Stimulated activated CD4-positive, alpha-beta T cell treated with anti-CD3 and anti-CD28 coated beads, Interleukin-4, amount 100 ng/mL, for 1 hour (primary cell): ENCODE measurements at regions not wholly inside any gene's neighbourhood (a gene's known extent, or its start where the extent isn't known, plus 50 kb on each side); places are given as distances from the start of the nearest gene placed in this dataset.
"Not testable (repeated sequence)": the region's sequence is repeated elsewhere in the genome, so short reads cannot be mapped to it uniquely, and the experiment has no call there.

ENCODE experiments used
- DNase-seq: peaks from one replicate; pipeline ENCODE4 v3.0.0-alpha.2; 2020

DNA sequence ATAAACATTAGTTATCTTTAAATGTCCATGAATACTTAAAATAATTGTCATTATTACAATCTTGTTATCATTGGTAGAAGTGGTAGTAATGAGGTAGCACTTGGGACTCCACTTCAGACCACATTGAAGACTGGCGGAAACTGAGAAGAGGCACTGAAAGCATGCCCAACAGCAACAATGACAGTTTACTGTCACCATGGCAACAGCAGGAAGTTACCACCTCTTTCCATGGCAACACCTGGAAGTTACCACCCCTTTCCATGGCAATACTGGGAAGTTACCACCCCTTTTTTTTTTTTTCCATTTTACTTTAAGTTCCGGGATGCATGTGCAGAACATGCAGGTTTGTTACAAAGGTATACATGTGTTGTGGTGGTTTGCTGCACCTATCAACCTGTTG, 494.9 kb upstream of the RBFOX1 start:
- no peak for DNase-seq

DNA sequence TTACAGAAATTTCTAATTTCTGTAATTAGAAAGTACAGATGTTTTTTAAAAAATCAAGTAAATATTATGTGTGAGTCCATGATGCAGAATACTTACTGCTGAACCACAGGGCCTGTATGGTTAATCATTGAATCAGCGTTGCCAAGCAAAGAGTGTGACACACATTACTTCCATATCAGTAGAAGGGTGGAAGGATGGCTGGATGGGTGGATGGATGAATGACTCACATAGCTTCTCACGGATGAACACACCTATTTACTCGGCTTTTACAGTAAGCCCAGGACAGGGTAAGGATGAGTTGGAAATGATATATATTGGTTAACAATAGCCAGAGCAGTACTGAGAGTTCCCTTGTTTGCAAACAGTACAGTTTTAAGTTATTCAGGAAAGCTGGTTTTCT, 495.9 kb upstream of the RBFOX1 start:
- DNase-seq = no peak

DNA sequence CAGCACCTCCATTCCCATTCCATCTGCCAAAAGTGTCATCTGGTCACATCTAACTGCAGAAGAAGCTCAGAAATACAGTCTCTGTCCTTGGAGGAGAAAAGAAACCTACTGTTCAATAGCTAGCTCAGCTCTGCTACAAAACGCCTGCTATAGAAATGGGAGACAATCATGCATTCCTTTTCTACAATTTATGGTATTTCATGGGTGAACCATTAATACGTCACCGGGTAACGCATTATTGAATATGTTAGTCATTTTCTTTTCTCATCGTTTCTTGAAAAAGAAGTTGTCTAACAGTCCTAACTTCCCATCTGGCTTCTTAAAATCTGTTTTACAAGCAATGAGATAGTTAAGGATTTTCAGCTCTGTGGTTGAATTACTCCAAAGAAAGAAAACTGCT, 496.7 kb upstream of the RBFOX1 start:
- DNase-seq = no peak

DNA sequence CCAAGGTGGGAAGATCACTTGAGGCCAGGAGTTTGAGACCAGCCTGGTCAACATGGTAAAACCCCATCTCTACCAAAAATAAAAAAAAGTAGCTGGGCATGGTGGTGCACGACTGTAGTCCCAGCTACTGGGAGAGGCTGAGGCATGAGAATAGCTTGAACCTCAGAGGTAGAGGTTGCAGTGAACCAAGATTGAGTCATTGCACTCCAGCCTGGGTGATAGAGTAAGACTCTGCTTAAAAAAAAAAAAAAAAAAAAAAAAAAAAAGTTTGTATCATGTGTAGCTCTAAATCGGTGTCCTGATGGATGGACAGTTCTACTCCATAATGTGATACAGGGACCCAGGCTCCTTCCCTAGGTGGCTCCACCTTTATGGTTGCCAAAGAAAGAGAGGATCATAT, 497.1 kb upstream of the RBFOX1 start:
- no peak for DNase-seq

DNA sequence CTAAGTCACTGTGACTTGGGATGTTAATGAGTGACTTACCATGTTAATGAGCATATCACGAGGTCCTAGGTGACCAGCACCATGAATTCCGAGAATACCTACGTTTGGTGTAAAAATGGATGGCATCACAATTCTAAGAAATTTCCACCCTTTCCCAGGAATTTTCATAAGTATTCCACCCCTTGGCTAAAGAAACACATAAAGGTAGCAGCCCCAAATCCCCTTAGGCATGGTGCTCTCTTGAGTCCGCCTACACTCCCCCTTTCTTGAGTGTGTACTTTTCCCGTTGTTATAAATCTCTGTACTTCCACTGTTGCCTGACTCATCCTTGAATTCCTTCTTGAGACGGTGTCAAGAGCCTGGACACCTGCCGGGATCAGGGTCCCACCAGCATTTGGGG, 504.0 kb upstream of the RBFOX1 start:
- DNase-seq = no peak

DNA sequence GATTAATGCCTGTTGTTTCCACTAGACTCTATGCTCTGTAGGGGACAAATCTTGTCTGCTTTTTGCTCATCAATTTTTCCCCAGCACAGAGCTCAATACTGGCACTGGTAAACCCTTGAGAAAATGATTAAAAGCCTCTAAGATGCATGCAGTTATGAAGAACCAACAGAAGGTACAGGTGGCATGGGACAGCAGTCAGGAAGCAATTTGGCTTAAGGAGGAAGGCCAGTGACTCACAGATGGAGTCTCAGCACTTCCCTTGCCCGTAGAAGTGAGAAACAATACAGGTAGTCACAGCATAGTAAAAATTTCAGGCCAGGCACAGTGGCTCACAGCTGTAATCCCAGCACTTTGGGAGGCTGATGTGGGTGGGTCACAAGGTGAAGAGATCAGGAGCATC, 504.7 kb upstream of the RBFOX1 start:
- DNase-seq = no peak

DNA sequence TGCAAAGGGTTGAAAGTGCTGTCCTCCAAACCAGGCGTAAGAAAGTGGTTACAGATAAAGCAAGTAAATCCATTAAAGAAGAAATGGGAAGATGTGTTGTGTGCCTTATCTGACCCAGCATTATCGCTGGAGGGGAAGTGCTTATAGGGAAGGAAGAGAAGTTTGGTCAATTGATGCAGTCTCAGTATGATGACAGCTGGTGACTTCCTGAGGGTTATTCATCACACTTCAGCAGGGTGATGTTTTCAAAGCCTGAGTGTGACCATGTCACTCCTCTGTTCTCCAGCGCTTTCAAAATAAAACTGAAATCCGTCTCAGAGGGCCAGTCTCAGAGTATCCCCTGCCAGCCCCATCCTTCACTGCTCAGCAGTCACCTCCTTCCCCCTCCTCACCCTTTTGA, 505.4 kb upstream of the RBFOX1 start:
- DNase-seq = no peak

DNA sequence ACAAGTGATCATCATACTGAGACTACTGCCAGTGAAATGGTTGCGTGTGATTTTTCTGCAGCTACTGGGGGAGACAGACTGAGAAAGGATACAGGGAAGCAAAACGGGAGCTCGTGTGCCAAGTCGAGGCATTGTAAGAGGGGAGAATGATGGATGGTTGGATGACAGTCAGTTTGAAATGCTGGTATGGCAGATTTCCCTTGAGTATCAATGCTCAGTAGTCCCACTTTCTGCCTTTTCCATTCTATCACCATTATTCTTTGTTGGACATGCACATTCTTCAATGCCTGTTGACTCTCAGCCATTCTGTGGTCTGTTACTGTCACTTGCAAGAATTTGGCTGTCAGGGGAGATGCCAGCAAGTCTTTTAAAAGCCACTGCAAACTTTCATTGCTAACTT, 510.6 kb upstream of the RBFOX1 start:
- no peak for DNase-seq

DNA sequence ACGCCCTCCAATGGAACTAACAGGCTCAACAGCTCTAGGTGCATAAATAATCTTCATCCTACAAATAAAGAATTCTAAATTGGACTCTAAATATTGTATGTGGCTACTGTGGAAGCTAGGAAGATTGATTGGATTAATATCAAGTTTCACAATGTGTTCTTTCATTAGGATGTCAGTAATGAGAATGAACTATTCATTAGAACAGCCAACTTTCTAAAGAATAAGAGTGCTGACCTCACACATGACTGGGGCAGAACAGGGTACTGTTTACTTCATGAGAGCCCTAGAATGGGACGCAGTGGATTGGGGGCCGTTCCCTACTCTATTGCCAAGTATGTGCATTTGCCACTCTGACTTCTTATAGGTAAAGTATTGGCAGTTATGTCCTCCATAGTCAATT, 528.2 kb upstream of the RBFOX1 start:
- no peak for DNase-seq

DNA sequence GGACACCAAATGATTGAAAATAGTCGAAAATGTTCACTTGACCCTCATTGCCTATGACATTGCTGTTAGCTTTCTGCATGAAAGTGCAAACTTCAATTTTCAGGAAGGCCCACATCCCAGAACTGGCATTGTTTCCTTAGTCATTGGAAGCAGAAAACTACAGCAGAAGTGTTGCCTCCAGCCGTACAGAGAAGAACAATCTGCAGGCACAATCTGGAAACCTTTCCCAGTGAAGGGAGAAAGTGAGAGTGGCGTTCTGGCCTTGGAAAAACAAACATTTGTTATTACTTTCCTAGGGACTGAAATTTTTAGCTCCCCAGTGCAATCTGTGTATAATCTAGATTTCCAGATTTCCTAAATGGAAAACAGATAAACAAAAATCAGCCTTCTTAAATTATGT, 529.5 kb upstream of the RBFOX1 start:
- DNase-seq = no peak

DNA sequence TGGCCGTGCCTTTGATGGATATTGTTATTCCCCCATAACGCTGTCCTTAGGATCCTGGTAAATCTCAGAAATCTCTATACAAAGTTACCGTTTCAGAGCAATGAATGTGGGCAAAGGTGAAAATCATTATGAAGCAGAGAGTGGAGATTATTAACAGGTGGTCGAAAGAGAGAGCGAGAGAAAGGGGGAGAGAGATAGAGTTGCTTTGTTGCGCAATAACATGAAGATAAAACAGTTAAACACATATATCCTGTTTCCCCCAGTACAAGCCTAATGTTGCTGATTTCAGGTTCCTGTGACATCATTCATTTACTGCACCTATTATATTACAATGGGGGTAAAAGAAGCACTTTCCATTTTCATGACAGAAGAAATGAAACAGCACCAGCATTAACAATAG, 535.4 kb upstream of the RBFOX1 start:
- DNase-seq = no peak

DNA sequence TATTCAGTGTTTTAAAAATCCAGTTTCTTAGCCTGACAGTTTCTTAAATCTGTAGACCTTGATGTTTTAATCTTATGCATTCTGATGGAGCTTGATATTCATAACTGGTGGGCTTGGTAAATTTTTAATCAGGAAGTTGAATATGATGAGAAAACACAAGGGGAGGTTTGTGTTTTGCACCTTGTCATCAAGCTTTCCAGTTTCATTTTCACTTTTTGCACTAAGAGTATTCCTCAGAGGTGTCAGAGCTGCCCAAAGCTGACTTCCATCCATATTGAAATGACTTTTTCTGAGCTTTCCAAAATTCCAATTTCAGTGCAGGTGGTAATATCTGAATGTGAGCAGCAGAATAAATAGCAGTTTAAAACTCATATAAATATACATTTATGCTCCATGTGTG, 555.0 kb upstream of the RBFOX1 start:
- no peak for DNase-seq

DNA sequence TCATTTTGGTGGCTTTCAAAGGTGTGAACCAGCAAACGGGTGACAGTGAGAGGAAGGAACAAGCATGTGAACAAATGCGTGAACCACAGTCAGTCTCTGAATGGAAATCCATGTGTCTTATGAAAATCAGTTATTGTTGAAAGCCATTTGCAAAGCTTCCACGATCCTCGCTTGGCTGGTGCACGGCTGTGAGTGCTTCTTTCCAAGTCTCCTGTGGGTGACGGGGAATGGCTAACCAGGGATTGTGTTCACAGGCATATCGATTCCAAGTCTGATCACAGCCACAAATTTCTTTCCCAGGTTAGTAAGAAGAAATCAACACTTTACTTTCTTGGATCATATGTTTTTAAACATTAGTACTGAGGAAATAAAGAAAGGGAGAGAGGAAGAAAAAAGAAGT, 556.9 kb upstream of the RBFOX1 start:
- no peak for DNase-seq

DNA sequence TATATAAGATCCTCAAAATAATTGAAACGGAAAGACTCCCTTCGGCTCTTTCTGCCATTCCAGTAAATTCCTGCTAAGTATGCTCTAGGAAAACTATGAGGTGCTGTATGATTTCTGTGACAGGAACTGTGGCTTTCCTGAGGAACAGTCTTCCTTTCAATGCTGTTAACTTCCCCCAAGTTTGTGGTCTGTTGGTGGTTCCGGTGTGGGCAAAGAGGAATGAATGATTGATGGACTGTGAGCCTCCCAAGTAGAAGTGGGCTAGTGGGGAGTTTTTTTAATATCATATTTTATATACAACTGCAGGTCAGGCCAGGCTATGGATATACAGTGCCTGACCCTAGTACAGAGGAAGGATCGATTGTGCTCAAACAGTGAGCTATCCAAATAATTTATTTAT, 560.7 kb upstream of the RBFOX1 start:
- no peak for DNase-seq

DNA sequence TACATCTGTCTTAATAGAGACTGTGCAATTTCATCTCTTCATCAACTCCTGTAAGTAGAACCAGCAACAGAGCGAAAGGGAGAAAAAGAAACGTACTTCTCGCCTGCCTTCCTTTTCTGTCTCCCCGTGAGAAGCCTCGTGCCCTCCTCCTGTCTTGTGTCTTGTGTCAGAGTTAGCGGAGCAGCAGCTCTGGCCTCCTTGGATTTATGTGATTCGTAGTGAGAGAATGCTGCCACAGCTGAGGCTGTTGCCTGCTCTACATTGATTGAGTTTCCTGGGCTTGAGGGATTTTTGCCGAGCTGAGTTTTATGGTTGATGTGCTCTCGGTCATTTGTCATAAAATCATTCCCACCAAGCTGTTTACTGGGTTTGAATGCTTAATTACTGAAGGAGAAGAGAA, 579.1 kb upstream of the RBFOX1 start:
- DNase-seq = no peak

DNA sequence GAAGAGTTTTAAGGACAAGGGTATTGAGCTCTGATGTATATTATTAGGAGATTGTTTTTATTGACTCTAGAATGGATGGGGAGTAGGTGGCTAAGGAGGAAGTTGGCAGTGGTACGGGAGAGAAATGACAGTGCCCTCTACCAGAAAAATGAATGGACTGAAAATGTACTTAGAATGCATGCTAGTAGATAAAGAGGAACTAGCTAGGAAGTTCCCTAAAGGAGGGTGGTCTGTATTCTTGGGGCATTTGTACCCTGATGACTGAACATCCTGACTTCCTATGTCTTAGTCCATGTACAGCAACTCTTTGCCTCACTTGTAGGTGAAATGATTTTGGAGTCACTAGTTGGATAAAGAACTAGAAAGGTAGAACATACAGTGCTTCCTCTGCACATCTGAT, 581.5 kb upstream of the RBFOX1 start:
- DNase-seq = no peak

DNA sequence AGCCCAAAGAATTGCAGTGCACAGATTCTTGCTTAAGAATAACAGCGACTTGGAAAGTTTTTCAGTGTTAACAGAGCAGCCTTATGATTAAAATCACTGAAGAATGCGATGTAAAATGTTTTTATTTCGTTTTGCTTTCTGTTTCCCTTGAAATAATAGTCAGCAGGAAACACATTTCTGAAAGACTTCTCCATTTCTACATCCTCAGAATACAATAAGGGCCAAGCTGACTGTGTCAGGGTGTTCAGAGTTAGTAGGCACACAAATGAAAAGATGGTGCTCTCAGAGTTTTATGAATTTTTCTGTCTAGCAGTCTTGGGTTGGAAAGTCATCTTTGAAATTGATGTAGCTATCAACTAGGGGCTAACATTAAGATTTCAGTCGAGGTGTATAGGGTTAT, 582.9 kb upstream of the RBFOX1 start:
- DNase-seq = no peak

DNA sequence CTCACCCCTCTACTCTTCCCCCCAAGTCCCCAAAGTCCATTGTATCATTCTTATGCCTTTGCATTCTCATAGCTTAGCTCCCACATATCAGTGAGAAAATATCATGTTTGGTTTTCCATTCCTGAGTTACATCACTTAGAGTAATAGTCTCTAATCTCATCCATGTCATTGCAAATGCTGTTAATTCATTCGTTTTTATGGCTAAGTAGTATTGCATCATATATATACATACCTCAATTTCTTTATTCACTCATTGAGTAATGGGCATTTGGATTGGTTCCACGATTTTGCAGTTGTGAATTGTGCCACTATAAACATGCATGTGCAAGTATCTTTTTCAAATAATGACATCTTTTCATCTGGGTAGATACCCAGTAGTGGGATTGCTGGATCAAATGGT, 596.3 kb upstream of the RBFOX1 start:
- DNase-seq = not testable (repeated sequence)

DNA sequence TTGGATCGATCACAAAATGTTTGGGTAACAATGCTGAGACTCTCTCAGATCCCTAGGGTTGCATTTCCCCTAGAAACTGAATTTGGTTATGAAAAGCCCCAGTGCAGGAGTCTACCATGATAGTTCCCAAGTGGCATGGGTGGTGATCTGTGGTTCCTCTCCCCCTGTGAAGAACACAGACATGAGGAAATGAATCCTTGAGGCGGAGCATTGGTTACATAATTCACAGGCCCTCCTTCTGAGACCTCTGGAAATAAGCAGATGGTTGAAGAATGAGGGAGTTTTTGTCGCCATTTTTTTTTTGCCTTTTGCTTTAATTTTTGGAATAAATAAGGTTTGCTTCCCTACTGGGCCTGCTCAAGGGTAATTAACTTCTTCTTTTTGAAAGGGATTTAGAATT, 597.0 kb upstream of the RBFOX1 start:
- DNase-seq = no peak

DNA sequence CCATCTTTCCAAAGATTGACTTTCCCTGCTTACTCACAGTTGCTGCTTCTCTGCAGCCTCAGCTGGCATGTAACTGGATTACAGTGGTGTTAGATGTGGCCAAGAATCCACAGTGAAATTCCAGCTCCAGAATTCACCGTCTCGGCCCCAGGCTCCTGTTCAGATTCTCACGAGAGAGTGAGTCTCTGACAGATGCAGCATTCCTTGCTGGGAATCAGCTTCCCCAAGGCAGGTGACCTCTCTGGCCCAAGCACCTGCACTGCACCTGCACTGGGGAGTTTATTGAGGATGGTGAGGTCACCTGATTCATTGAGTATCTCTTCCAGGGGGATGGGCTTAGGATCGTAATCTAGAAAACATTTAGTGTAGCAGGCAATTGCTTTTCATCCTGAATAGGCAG, 600.5 kb upstream of the RBFOX1 start:
- no peak for DNase-seq

DNA sequence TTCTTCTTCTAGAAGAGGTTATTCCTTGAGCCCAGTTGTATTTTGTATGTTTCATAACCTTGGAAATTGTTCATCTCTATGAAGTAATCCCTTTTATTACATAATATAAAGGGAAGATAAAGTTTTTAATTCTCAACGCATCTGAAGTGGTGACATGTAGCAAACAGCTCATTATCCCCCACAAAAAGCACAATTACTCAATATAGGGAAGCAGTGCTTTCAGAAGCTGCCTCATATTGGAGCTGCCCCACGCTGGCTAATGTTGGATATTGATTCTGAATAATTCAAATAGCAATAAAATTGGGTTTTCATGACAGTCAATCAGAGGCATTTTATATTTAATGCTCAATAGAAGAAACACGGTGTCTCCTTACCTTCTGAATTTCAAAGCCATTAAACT, 604.3 kb upstream of the RBFOX1 start:
- no peak for DNase-seq

DNA sequence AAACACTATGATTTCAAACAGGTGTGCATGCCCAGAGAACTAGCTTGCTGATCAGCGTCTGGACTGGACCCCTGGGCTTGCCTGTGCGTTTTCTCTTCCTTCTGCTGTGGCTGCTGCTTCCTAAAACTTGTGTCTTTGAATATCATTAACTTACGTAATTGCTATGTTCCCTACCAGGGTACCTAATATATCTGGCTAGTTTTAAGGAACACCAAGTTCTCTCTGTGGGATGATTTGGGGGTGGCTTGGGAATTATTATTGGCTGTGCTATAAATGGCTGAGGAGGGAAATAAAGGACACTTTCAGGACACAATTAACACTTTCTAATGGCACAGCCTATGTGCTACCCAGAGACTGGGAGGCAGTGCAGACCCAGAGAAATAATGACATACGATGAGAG, 606.0 kb upstream of the RBFOX1 start:
- DNase-seq = no peak

DNA sequence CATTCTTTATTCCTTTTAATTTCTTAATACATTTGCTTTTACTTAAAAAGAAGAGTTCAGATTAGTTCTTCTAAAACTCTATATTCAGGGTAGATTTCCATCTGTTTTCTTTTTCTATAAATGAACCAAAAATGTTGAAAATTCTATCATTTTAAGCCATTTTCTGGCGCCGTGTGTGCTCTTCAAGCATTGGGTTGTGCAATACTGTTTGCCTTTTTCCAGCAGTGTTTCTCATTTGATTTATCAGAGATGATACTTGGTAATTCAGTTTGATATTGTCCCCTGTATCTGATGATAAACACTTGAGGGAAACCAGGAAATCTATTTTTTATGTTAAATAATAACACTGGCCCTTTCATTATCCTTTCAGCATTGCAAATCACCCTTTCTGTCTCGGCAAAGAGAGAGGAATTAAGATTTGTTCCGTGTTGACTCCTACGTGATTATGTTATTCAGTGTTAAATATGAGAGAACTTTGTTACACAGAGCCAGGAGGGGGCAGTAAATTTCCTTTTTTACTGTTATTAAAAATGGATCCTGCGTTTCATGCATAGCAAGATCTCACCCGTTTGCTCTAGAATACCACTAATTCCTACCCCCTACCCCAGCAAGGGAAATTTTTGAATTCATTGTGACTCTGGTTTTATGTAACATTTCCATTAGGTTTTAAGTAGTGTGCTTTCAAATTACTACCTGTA, 606.9 kb upstream of the RBFOX1 start:
- no peak for DNase-seq

DNA sequence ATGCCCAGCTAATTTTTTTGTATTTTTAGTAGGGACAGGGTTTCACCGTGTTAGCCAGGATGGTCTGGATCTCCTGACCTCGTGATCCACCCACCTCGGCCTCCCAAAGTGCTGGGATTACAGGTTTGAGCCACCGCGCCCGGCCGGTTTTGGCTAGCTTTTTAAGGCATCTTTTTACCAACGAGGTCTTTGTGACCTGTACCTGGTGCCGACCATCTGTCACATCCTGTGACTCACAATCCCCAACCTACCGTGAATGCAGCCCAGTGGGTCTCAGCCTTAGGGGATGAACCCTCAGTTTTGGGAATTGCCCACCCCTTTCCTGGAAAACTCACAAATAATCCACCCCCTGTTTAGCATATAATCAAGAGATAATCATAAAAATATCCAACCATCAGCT, 607.4 kb upstream of the RBFOX1 start:
- not testable (repeated sequence) for DNase-seq

DNA sequence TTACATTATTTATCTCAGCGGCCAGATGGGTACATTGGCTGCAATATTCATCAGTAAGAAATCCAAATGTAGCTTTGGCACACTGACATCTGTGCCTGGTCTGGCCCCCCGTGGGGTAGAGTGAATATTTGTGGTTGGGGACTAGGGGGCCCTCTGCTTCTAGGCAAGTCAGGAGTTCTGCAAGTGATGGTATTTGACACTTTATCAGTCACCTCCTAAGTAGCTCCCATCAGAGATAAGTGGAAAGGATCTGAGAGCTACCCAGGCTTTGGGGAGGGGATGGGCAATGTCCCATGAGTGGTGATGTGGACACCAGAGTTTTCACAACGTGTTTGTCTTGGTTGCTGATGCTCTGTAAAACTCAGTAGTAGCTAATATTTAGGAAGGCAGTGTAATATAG, 609.9 kb upstream of the RBFOX1 start:
- DNase-seq = no peak

DNA sequence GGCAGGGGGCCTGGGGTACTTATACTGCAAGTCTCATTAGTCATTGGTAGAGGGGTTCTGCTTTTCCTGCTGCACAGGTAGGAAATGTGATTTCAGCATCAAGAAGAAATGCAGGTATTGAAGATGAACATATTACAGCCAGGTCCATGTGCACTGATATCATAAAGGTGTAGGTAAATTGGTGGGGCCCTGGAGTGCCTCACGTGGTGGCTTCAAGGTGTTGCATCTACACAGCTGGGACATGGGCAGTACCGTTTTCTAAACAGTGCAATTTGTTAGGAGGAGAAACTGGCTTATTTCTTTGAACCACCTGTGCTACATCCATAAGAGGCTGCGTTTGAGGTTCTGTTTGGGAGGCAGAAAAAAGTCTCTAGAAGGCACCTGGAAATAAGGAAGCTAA, 618.1 kb upstream of the RBFOX1 start:
- DNase-seq = no peak
